ENCODE measurements at regions not wholly inside any gene's neighbourhood (a gene's known extent, or its start where the extent isn't known, plus 50 kb on each side); places are given as distances from the start of the nearest gene placed in this dataset.
"Not testable (repeated sequence)": the region's sequence is repeated elsewhere in the genome, so short reads cannot be mapped to it uniquely, and the experiment has no call there.

GRCh38 chr5:116724971-116725370 is 150.3 kb upstream of the SEMA6A start:
- Mint-ChIP-seq H3K9me3 (no peaks in the 10 kb centered on the region), H3K27me3 (ENCODE audit: insufficient read depth) (peaks cover 4% of the 10 kb centered on the region), H3K4me3 (no peak overlapping the region), H3K27ac (no peak overlapping the region), H3K4me1 (ENCODE audit: low read depth) (no peaks in the 10 kb centered on the region), H3K36me3 (ENCODE audit: low read depth) (no peaks in the 10 kb centered on the region)
- intact Hi-C loops (cut with micrococcal nuclease), result no loop called here
- no peak for DNase-seq (ENCODE audit: low spot score)

- intact Hi-C loops (cut with micrococcal nuclease), result no loop called here
- Mint-ChIP-seq H3K27ac (no peak overlapping the region), H3K4me1 (ENCODE audit: low read depth) (no peaks in the 10 kb centered on the region), H3K36me3 (ENCODE audit: low read depth) (no peaks in the 10 kb centered on the region), H3K27me3 (ENCODE audit: insufficient read depth) (peaks cover 4% of the 10 kb centered on the region), H3K4me3 (no peak overlapping the region), H3K9me3 (no peaks in the 10 kb centered on the region)
- no peak for DNase-seq (ENCODE audit: low spot score)
Measured at GRCh38 chr5:116722651-116723050, 148.0 kb upstream of the SEMA6A start.

- intact Hi-C loops (cut with micrococcal nuclease), result no loop called here
Measured at GRCh38 chr5:116719106-116719505, 144.5 kb upstream of the SEMA6A start.

GRCh38 chr5:116718317-116718716 is 143.7 kb upstream of the SEMA6A start:
- Mint-ChIP-seq H3K27ac (no peak overlapping the region), H3K4me3 (no peak overlapping the region), H3K9me3 (no peaks in the 10 kb centered on the region), H3K36me3 (ENCODE audit: low read depth) (no peaks in the 10 kb centered on the region), H3K4me1 (ENCODE audit: low read depth) (no peaks in the 10 kb centered on the region), H3K27me3 (ENCODE audit: insufficient read depth) (peaks cover 4% of the 10 kb centered on the region)
- no peak for DNase-seq (ENCODE audit: low spot score)
- intact Hi-C loops (cut with micrococcal nuclease), result no loop called here

More at GRCh38 chr5:116719106-116719505, 144.5 kb upstream of the SEMA6A start:
- no peak overlapping the region for H3K4me3 Mint-ChIP-seq
- DNase-seq (ENCODE audit: low spot score), result no peak
- no peaks in the 10 kb centered on the region for H3K9me3 Mint-ChIP-seq
- no peak overlapping the region for H3K27ac Mint-ChIP-seq
- peaks cover 4% of the 10 kb centered on the region for H3K27me3 Mint-ChIP-seq (ENCODE audit: insufficient read depth)
- no peaks in the 10 kb centered on the region for H3K36me3 Mint-ChIP-seq (ENCODE audit: low read depth)
- no peaks in the 10 kb centered on the region for H3K4me1 Mint-ChIP-seq (ENCODE audit: low read depth)

GRCh38 chr5:116709082-116709481 is 134.5 kb upstream of the SEMA6A start:
- no peak for DNase-seq (ENCODE audit: low spot score)
- H3K27ac Mint-ChIP-seq, result no peak overlapping the region

GRCh38 chr5:116705121-116705519 is 130.5 kb upstream of the SEMA6A start:
- H3K4me3 Mint-ChIP-seq; H3K36me3 Mint-ChIP-seq (ENCODE audit: low read depth): not testable (repeated sequence)

More at GRCh38 chr5:116709082-116709481, 134.5 kb upstream of the SEMA6A start:
- Mint-ChIP-seq H3K9me3 (no peaks in the 10 kb centered on the region), H3K4me3 (no peak overlapping the region), H3K4me1 (ENCODE audit: low read depth) (no peaks in the 10 kb centered on the region), H3K27me3 (ENCODE audit: insufficient read depth) (no peaks in the 10 kb centered on the region), H3K36me3 (ENCODE audit: low read depth) (no peaks in the 10 kb centered on the region)
- intact Hi-C loops (cut with micrococcal nuclease), result no loop called here

GRCh38 chr5:116703941-116704340 is 129.3 kb upstream of the SEMA6A start:
- H3K36me3 Mint-ChIP-seq (ENCODE audit: low read depth), result no peaks in the 10 kb centered on the region
- H3K9me3 Mint-ChIP-seq, result peaks cover 3% of the 10 kb centered on the region

More at GRCh38 chr5:116705121-116705519, 130.5 kb upstream of the SEMA6A start:
- DNase-seq (ENCODE audit: low spot score); H3K27me3 Mint-ChIP-seq (ENCODE audit: insufficient read depth); H3K9me3 Mint-ChIP-seq; H3K27ac Mint-ChIP-seq; intact Hi-C loops (cut with micrococcal nuclease); H3K4me1 Mint-ChIP-seq (ENCODE audit: low read depth): not testable (repeated sequence)

GRCh38 chr5:116703328-116703727 is 128.7 kb upstream of the SEMA6A start:
- DNase-seq (ENCODE audit: low spot score), result no peak
- intact Hi-C loops (cut with micrococcal nuclease), result no loop called here
- Mint-ChIP-seq H3K4me1 (ENCODE audit: low read depth) (no peaks in the 10 kb centered on the region), H3K4me3 (no peak overlapping the region), H3K27ac (no peak overlapping the region), H3K9me3 (peaks cover 3% of the 10 kb centered on the region), H3K27me3 (ENCODE audit: insufficient read depth) (no peaks in the 10 kb centered on the region), H3K36me3 (ENCODE audit: low read depth) (no peaks in the 10 kb centered on the region)

More at GRCh38 chr5:116703941-116704340, 129.3 kb upstream of the SEMA6A start:
- intact Hi-C loops (cut with micrococcal nuclease), result no loop called here
- DNase-seq (ENCODE audit: low spot score), result no peak
- Mint-ChIP-seq H3K27ac (no peak overlapping the region), H3K27me3 (ENCODE audit: insufficient read depth) (no peaks in the 10 kb centered on the region), H3K4me1 (ENCODE audit: low read depth) (no peaks in the 10 kb centered on the region), H3K4me3 (no peak overlapping the region)

GRCh38 chr5:116702776-116703175 is 128.2 kb upstream of the SEMA6A start:
- no peak for DNase-seq (ENCODE audit: low spot score)
- Mint-ChIP-seq H3K4me3 (no peak overlapping the region), H3K27ac (no peak overlapping the region), H3K9me3 (peaks cover 3% of the 10 kb centered on the region), H3K27me3 (ENCODE audit: insufficient read depth) (no peaks in the 10 kb centered on the region), H3K4me1 (ENCODE audit: low read depth) (no peaks in the 10 kb centered on the region), H3K36me3 (ENCODE audit: low read depth) (no peaks in the 10 kb centered on the region)
- intact Hi-C loops (cut with micrococcal nuclease), result no loop called here

GRCh38 chr5:116699332-116699731 is 124.7 kb upstream of the SEMA6A start:
- H3K9me3 Mint-ChIP-seq, result peaks cover 3% of the 10 kb centered on the region
- no peak for DNase-seq (ENCODE audit: low spot score)
- no peaks in the 10 kb centered on the region for H3K4me1 Mint-ChIP-seq (ENCODE audit: low read depth)
- no peaks in the 10 kb centered on the region for H3K27me3 Mint-ChIP-seq (ENCODE audit: insufficient read depth)
- H3K27ac Mint-ChIP-seq, result no peak overlapping the region
- H3K4me3 Mint-ChIP-seq, result no peak overlapping the region
- no peaks in the 10 kb centered on the region for H3K36me3 Mint-ChIP-seq (ENCODE audit: low read depth)
- intact Hi-C loops (cut with micrococcal nuclease), result no loop called here

- no peak for DNase-seq (ENCODE audit: low spot score)
- H3K4me1 Mint-ChIP-seq (ENCODE audit: low read depth), result no peaks in the 10 kb centered on the region
- intact Hi-C loops (cut with micrococcal nuclease), result no loop called here
- no peaks in the 10 kb centered on the region for H3K36me3 Mint-ChIP-seq (ENCODE audit: low read depth)
- no peaks in the 10 kb centered on the region for H3K27me3 Mint-ChIP-seq (ENCODE audit: insufficient read depth)
- peaks cover under 1% of the 10 kb centered on the region for H3K9me3 Mint-ChIP-seq
- H3K27ac Mint-ChIP-seq, result no peak overlapping the region
- H3K4me3 Mint-ChIP-seq, result no peak overlapping the region
Measured at GRCh38 chr5:116696366-116696765, 121.7 kb upstream of the SEMA6A start.

- Mint-ChIP-seq H3K4me3 (no peak overlapping the region), H3K27me3 (ENCODE audit: insufficient read depth) (no peaks in the 10 kb centered on the region), H3K36me3 (ENCODE audit: low read depth) (no peaks in the 10 kb centered on the region), H3K27ac (no peak overlapping the region), H3K4me1 (ENCODE audit: low read depth) (no peaks in the 10 kb centered on the region), H3K9me3 (no peaks in the 10 kb centered on the region)
- no peak for DNase-seq (ENCODE audit: low spot score)
- intact Hi-C loops (cut with micrococcal nuclease), result no loop called here
Measured at GRCh38 chr5:116695681-116696080, 121.1 kb upstream of the SEMA6A start.

- Mint-ChIP-seq H3K27me3 (ENCODE audit: insufficient read depth) (no peaks in the 10 kb centered on the region), H3K9me3 (no peaks in the 10 kb centered on the region), H3K36me3 (ENCODE audit: low read depth) (no peaks in the 10 kb centered on the region), H3K4me1 (ENCODE audit: low read depth) (no peaks in the 10 kb centered on the region), H3K4me3 (no peak overlapping the region), H3K27ac (no peak overlapping the region)
- no peak for DNase-seq (ENCODE audit: low spot score)
- intact Hi-C loops (cut with micrococcal nuclease), result no loop called here
Measured at GRCh38 chr5:116686438-116686837, 111.8 kb upstream of the SEMA6A start.

GRCh38 chr5:116685931-116686330 is 111.3 kb upstream of the SEMA6A start:
- H3K27me3 Mint-ChIP-seq (ENCODE audit: insufficient read depth), result no peaks in the 10 kb centered on the region

More at GRCh38 chr5:116685931-116686330, 111.3 kb upstream of the SEMA6A start:
- intact Hi-C loops (cut with micrococcal nuclease), result no loop called here
- Mint-ChIP-seq H3K9me3 (no peaks in the 10 kb centered on the region), H3K27ac (no peak overlapping the region), H3K4me3 (no peak overlapping the region), H3K36me3 (ENCODE audit: low read depth) (no peaks in the 10 kb centered on the region), H3K4me1 (ENCODE audit: low read depth) (no peaks in the 10 kb centered on the region)
- no peak for DNase-seq (ENCODE audit: low spot score)
